ENCODE measurements at regions not wholly inside any gene's neighbourhood (a gene's known extent, or its start where the extent isn't known, plus 50 kb on each side); places are given as distances from the start of the nearest gene placed in this dataset.
"Not testable (repeated sequence)": the region's sequence is repeated elsewhere in the genome, so short reads cannot be mapped to it uniquely, and the experiment has no call there.

- no peak for DNase-seq
These were observed 96.4 kb upstream of the DPH5 start for GRCh38 chr1:101121975-101122374.

- DNase-seq: no peak
These were observed 95.9 kb upstream of the DPH5 start for GRCh38 chr1:101121504-101121903.

GRCh38 chr1:101120868-101121267 is 95.3 kb upstream of the DPH5 start:
- no peak for DNase-seq

- DNase-seq: no peak
These were observed 93.7 kb upstream of the DPH5 start for GRCh38 chr1:101119289-101119688.

GRCh38 chr1:101116006-101116405 is 90.4 kb upstream of the DPH5 start:
- no peak for DNase-seq

GRCh38 chr1:101115112-101115511 is 89.5 kb upstream of the DPH5 start:
- DNase-seq: no peak

GRCh38 chr1:101114128-101114527 is 88.5 kb upstream of the DPH5 start:
- DNase-seq: not testable (repeated sequence)

- DNase-seq: no peak
These were observed 86.6 kb upstream of the DPH5 start for GRCh38 chr1:101112051-101112780.

GRCh38 chr1:101111461-101111860 is 85.9 kb upstream of the DPH5 start:
- no peak for DNase-seq

GRCh38 chr1:101109791-101110190 is 84.2 kb upstream of the DPH5 start:
- DNase-seq: no peak

- DNase-seq: no peak
These were observed 82.5 kb upstream of the DPH5 start for GRCh38 chr1:101108111-101108500.

GRCh38 chr1:101107496-101108110 is 82.0 kb upstream of the DPH5 start:
- DNase-seq: no peak

- DNase-seq: no peak
These were observed 80.3 kb upstream of the DPH5 start for GRCh38 chr1:101105877-101106276.

GRCh38 chr1:101102426-101103156 is 77.0 kb upstream of the DPH5 start:
- DNase-seq: no peak

- DNase-seq: no peak
These were observed 75.8 kb upstream of the DPH5 start for GRCh38 chr1:101101360-101101759.

GRCh38 chr1:101100674-101101073 is 75.1 kb upstream of the DPH5 start:
- DNase-seq: no peak

GRCh38 chr1:101098907-101099306 is 73.3 kb upstream of the DPH5 start:
- DNase-seq: no peak

GRCh38 chr1:101098327-101098726 is 72.7 kb upstream of the DPH5 start:
- DNase-seq: no peak

- DNase-seq: no peak
These were observed 64.2 kb upstream of the DPH5 start for GRCh38 chr1:101089613-101090338.

- DNase-seq: no peak
These were observed 62.8 kb upstream of the DPH5 start for GRCh38 chr1:101088431-101088830.

- DNase-seq: no peak
These were observed 61.2 kb upstream of the DPH5 start for GRCh38 chr1:101086783-101087182.

- DNase-seq: peak; percentile 8 to 20
These were observed 56.2 kb upstream of the DPH5 start for GRCh38 chr1:101081496-101082488.

Measured in stimulated activated CD4-positive, alpha-beta T cell treated with anti-CD3 and anti-CD28 coated beads, Interleukin-2, amount 100 ng/mL, for 48 hours (primary cell).